ENCODE measurements at regions not wholly inside any gene's neighbourhood (a gene's known extent, or its start where the extent isn't known, plus 50 kb on each side); places are given as distances from the start of the nearest gene placed in this dataset.
"Not testable (repeated sequence)": the region's sequence is repeated elsewhere in the genome, so short reads cannot be mapped to it uniquely, and the experiment has no call there.

GRCh38 chr15:26073430-26074333, 210.6 kb upstream of the ATP10A start:
- peak; percentile 3 for DNase-seq (ENCODE audit: low spot score)

- no peak for DNase-seq (ENCODE audit: low spot score)
Measured at GRCh38 chr15:26070095-26070532, 207.0 kb upstream of the ATP10A start.

GRCh38 chr15:26069231-26069641, 206.1 kb upstream of the ATP10A start:
- no peak for DNase-seq (ENCODE audit: low spot score)

GRCh38 chr15:26066896-26067295, 203.8 kb upstream of the ATP10A start:
- no peak for DNase-seq (ENCODE audit: low spot score)

GRCh38 chr15:26065723-26066122, 202.6 kb upstream of the ATP10A start:
- DNase-seq (ENCODE audit: low spot score) = no peak

- DNase-seq (ENCODE audit: low spot score) = no peak
Measured at GRCh38 chr15:26061248-26061647, 198.1 kb upstream of the ATP10A start.

GRCh38 chr15:26056766-26057165, 193.6 kb upstream of the ATP10A start:
- not testable (repeated sequence) for DNase-seq (ENCODE audit: low spot score)

GRCh38 chr15:26051761-26052675, 188.9 kb upstream of the ATP10A start:
- no peak for DNase-seq (ENCODE audit: low spot score)

- DNase-seq (ENCODE audit: low spot score) = no peak
Measured at GRCh38 chr15:26050984-26051383, 187.9 kb upstream of the ATP10A start.

GRCh38 chr15:26049900-26050657, 187.0 kb upstream of the ATP10A start:
- DNase-seq (ENCODE audit: low spot score) = no peak

- DNase-seq (ENCODE audit: low spot score) = no peak
Measured at GRCh38 chr15:26048669-26049068, 185.5 kb upstream of the ATP10A start.

- DNase-seq (ENCODE audit: low spot score) = no peak
Measured at GRCh38 chr15:26045516-26045915, 182.4 kb upstream of the ATP10A start.

GRCh38 chr15:26043018-26043417, 179.9 kb upstream of the ATP10A start:
- no peak for DNase-seq (ENCODE audit: low spot score)

- DNase-seq (ENCODE audit: low spot score) = no peak
Measured at GRCh38 chr15:26038693-26039092, 175.6 kb upstream of the ATP10A start.

- DNase-seq (ENCODE audit: low spot score) = no peak
Measured at GRCh38 chr15:26037369-26037768, 174.2 kb upstream of the ATP10A start.

GRCh38 chr15:26033493-26033892, 170.4 kb upstream of the ATP10A start:
- no peak for DNase-seq (ENCODE audit: low spot score)

GRCh38 chr15:26032162-26032846, 169.2 kb upstream of the ATP10A start:
- no peak for DNase-seq (ENCODE audit: low spot score)

- DNase-seq (ENCODE audit: low spot score) = not testable (repeated sequence)
Measured at GRCh38 chr15:26029586-26029985, 166.5 kb upstream of the ATP10A start.

- no peak for DNase-seq (ENCODE audit: low spot score)
Measured at GRCh38 chr15:26029146-26029545, 166.0 kb upstream of the ATP10A start.

- no peak for DNase-seq (ENCODE audit: low spot score)
Measured at GRCh38 chr15:26028086-26028740, 165.1 kb upstream of the ATP10A start.

- not testable (repeated sequence) for DNase-seq (ENCODE audit: low spot score)
Measured at GRCh38 chr15:26026671-26027070, 163.5 kb upstream of the ATP10A start.

All from activated CD4-positive, alpha-beta T cell treated with anti-CD3 and anti-CD28 coated beads, Interleukin-2, Interleukin-4, amounts not matched to agents 100 ng/mL and 50 ng/mL, durations not matched to agents 16 hours and 8 hours (primary cell).